HepG2 (cell line): ENCODE measurements at regions not wholly inside any gene's neighbourhood (a gene's known extent, or its start where the extent isn't known, plus 50 kb on each side); places are given as distances from the start of the nearest gene placed in this dataset.

Experiments used
- BHLHE40 ChIP-seq: IDR thresholded peaks from 2 replicates; pipeline ENCODE4 v1.6.1; 2011; ENCODE audit warnings: low read length, improper control_type of control experiment
- CREB1 ChIP-seq, 2 experiments: fragments of 450-650 bp in 1 of 2; IDR thresholded peaks; 2 replicates each; pipeline ENCODE4 v1.6.1; 2016 to 2017; ENCODE audit warnings: control low read depth in 1 of 2, mild to moderate bottlenecking in 1 of 2, missing compliant biosample characterization in 1 of 2, missing genetic modification characterization in 1 of 2
- ELF4 ChIP-seq: sonication (generic); formaldehyde crosslinking; IDR thresholded peaks from 2 replicates; pipeline ENCODE4 v1.5.0; 2020; ENCODE audit warnings: missing genetic modification reagents, mild to moderate bottlenecking, moderate library complexity, borderline replicate concordance
- HCFC1 ChIP-seq: fragments of 150-350 bp; IDR thresholded peaks from 2 replicates; pipeline ENCODE4 v1.6.1; 2014; ENCODE audit warnings: low read depth, low read length
- HNRNPLL ChIP-seq: fragments of 200-400 bp; formaldehyde crosslinking; IDR thresholded peaks from 2 replicates; pipeline ENCODE4 v1.6.1; 2017; ENCODE audit warnings: mild to moderate bottlenecking, low read depth, low read length; ENCODE audit not compliant: poor library complexity, severe bottlenecking
- KIAA2018 ChIP-seq: sonication (generic); formaldehyde crosslinking; IDR thresholded peaks from 2 replicates; pipeline ENCODE4 v1.5.0; 2020; ENCODE audit warnings: mild to moderate bottlenecking, missing genetic modification reagents, borderline replicate concordance
- MTA1 ChIP-seq: sonication (generic); formaldehyde crosslinking; IDR thresholded peaks from 2 replicates; pipeline ENCODE4 v1.4.0; 2020; ENCODE audit warnings: missing genetic modification reagents, mild to moderate bottlenecking, borderline replicate concordance
- PTBP1 ChIP-seq: fragments of 200-400 bp; formaldehyde crosslinking; IDR thresholded peaks from 2 replicates; pipeline ENCODE4 v1.6.1; 2018; ENCODE audit warnings: low read length, low read depth; ENCODE audit not compliant: poor library complexity, severe bottlenecking
- SETDB1 ChIP-seq: sonication (generic); formaldehyde crosslinking; IDR thresholded peaks from 2 replicates; pipeline ENCODE4 v1.5.1; 2020; ENCODE audit warnings: missing genetic modification reagents, mild to moderate bottlenecking, borderline replicate concordance
- ZBTB38 ChIP-seq: sonication (generic); formaldehyde crosslinking; IDR thresholded peaks from 2 replicates; pipeline ENCODE4 v1.5.1; 2020; ENCODE audit warnings: mild to moderate bottlenecking, missing genetic modification reagents
- ZBTB7A ChIP-seq: sonication (generic); formaldehyde crosslinking; IDR thresholded peaks from 2 replicates; pipeline ENCODE4 v1.8.0; 2022; ENCODE audit warnings: mild to moderate bottlenecking, missing genetic modification reagents
- ZFAT ChIP-seq: sonication (generic); formaldehyde crosslinking; conservative IDR thresholded peaks from 2 replicates; pipeline ENCODE4 v1.8.1; 2023; ENCODE audit warnings: missing genetic modification reagents, inconsistent platforms
- TF ChIP-seq, protein P1 (sequence below), 2 experiments: sonication (generic) in 1 of 2; formaldehyde crosslinking in 1 of 2; IDR thresholded peaks; 2 replicates each; pipeline versions ENCODE4 v1.4.0 to v1.6.1; 2018 to 2020; ENCODE audit warnings: missing genetic modification reagents in 2 of 2, borderline replicate concordance in 1 of 2, low read depth in 1 of 2, mild to moderate bottlenecking in 1 of 2, missing biosample characterization in 1 of 2

- TF ChIP-seq ELF4 (CRISPR knock-in tag) (no peak), CREB1 (IDR thresholded peaks at IDR 0.05) (no peak), CREB1 (CRISPR knock-in tag; IDR thresholded peaks at IDR 0.05) (no peak), SETDB1 (no peak), MTA1 (CRISPR knock-in tag) (no peak), ZBTB38 (CRISPR knock-in tag) (no peak), KIAA2018 (CRISPR knock-in tag) (no peak), ZFAT (CRISPR knock-in tag) (no peak), ZBTB7A (CRISPR knock-in tag) (no peak), BHLHE40 (no peak), HCFC1 (no peak), PTBP1 (no peak), HNRNPLL (no peak)
- TF ChIP-seq, protein P1, sequence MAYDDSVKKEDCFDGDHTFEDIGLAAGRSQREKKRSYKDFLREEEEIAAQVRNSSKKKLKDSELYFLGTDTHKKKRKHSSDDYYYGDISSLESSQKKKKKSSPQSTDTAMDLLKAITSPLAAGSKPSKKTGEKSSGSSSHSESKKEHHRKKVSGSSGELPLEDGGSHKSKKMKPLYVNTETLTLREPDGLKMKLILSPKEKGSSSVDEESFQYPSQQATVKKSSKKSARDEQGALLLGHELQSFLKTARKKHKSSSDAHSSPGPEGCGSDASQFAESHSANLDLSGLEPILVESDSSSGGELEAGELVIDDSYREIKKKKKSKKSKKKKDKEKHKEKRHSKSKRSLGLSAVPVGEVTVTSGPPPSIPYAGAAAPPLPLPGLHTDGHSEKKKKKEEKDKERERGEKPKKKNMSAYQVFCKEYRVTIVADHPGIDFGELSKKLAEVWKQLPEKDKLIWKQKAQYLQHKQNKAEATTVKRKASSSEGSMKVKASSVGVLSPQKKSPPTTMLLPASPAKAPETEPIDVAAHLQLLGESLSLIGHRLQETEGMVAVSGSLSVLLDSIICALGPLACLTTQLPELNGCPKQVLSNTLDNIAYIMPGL (CRISPR knock-in tag; IDR thresholded peaks at IDR 0.05; ENCODE audit: borderline replicate concordance in 1 of 2, low read depth in 1 of 2) = no peak
These were observed 143.3 kb upstream of the MAP3K7 start for GRCh38 chr6:90730151-90730673.
